ENCODE measurements at regions not wholly inside any gene's neighbourhood (a gene's known extent, or its start where the extent isn't known, plus 50 kb on each side); places are given as distances from the start of the nearest gene placed in this dataset.
"Not testable (repeated sequence)": the region's sequence is repeated elsewhere in the genome, so short reads cannot be mapped to it uniquely, and the experiment has no call there.

DNA sequence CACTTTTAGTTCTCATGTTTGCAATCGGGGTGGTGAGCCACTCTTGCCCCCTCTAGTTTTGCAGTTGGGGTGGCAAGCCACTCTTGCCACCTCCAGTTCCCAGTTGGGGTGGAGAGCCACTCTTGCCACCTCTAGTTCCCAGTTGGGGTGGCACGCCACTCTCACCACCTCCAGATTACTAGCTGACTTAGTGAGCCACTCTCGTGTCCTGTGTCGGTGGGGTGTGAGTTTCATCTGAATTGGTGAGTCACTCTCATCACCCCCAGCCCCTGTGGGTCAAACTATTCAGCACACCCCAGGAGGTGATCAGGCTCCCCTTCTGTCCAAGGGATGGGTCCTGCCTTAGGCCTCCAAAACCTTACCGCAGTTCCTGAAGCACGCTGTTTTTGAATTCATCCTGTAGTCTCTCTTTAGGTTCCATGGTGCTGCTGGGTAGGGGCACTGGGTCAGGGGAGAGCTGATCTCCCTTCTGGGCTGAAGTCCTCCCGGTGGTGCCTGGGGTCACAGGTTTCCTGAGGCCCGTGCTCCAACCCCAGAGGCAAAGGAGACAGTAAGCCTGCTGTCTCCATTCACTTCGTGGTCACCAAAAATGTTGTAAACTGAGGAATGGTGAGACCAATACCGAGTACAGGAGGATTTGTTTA is 224.2 kb upstream of the SYNCRIP start:
- TF ChIP-seq, protein P1, sequence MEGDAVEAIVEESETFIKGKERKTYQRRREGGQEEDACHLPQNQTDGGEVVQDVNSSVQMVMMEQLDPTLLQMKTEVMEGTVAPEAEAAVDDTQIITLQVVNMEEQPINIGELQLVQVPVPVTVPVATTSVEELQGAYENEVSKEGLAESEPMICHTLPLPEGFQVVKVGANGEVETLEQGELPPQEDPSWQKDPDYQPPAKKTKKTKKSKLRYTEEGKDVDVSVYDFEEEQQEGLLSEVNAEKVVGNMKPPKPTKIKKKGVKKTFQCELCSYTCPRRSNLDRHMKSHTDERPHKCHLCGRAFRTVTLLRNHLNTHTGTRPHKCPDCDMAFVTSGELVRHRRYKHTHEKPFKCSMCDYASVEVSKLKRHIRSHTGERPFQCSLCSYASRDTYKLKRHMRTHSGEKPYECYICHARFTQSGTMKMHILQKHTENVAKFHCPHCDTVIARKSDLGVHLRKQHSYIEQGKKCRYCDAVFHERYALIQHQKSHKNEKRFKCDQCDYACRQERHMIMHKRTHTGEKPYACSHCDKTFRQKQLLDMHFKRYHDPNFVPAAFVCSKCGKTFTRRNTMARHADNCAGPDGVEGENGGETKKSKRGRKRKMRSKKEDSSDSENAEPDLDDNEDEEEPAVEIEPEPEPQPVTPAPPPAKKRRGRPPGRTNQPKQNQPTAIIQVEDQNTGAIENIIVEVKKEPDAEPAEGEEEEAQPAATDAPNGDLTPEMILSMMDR (IDR thresholded peaks at IDR 0.05), result no peak
- H3K4me3 ChIP-seq, result peak overlapping the region; percentile 70

DNA sequence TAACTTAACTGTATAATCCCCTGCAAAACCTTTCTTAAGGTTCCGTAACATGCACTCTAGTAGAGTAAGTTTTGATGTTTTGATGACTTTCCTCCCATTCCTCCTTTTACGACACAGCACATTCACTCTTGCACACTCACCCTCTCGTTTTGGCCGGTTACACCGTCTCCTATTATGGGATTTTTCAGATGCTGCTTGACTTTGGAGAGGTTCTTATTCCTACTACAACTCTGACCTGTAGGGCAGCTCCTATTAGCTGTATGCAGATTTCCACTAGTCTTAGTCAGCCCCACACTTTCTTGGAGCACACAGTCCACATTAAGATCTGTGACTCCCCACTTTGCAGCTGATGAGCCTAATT is 223.7 kb upstream of the SYNCRIP start:
- peak overlapping the region; percentile 88 to 89 for H3K27ac ChIP-seq
- TF ChIP-seq, protein P1 (IDR thresholded peaks at IDR 0.05), result no peak
- peak overlapping the region; percentile 70 for H3K4me3 ChIP-seq
- DNase-seq (ENCODE audit: low spot score), result no peak

More for the DNA sequence above, 224.2 kb upstream of the SYNCRIP start:
- DNase-seq (ENCODE audit: low spot score), result no peak
- peak overlapping the region; percentile 88 to 89 for H3K27ac ChIP-seq

DNA sequence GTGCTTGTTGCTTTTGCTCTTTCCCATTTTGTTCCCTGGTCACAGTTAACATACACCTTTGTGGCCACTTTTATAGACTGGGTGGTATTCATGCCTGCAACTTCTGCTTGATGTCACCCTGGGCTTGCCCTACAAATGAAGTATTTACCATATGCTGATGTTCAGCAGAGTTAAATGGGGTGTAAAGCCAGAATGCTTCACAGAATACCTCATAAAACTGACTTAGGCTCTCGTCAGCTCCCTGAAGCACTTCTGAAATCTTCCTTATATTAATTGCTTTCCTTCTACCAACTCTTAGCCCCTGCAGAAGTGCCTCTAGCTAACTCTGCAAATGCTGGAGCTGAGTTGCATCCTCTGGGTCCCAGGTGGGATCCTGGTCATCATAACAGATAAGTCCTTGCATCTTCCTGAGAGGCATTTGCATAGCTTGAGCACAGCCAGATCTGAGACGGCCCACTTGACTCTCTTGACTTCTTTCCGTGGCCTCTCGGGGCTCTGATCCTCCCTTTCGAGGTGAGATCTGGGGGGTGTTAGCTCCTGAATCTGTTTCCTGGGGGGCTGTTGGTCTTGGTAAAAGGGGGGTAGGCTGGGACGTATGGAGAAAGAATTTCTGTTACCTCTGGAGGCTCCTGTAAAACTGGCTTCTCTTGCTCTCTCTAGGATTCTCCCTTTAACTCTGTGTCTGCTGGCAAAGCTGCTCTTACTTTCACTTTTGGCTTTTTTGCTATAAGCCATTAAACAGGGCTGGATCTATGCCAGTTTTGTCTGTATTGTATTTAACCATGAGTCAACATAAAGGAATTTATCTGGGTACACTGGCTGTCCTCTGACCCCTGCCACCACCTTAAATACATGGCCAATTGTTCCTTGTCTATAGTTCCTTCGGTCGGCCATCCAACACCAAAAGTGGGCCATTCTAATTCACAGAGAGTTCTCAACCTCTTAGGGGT is 223.0 kb upstream of the SYNCRIP start:
- DNase-seq (ENCODE audit: low spot score), result no peak

DNA sequence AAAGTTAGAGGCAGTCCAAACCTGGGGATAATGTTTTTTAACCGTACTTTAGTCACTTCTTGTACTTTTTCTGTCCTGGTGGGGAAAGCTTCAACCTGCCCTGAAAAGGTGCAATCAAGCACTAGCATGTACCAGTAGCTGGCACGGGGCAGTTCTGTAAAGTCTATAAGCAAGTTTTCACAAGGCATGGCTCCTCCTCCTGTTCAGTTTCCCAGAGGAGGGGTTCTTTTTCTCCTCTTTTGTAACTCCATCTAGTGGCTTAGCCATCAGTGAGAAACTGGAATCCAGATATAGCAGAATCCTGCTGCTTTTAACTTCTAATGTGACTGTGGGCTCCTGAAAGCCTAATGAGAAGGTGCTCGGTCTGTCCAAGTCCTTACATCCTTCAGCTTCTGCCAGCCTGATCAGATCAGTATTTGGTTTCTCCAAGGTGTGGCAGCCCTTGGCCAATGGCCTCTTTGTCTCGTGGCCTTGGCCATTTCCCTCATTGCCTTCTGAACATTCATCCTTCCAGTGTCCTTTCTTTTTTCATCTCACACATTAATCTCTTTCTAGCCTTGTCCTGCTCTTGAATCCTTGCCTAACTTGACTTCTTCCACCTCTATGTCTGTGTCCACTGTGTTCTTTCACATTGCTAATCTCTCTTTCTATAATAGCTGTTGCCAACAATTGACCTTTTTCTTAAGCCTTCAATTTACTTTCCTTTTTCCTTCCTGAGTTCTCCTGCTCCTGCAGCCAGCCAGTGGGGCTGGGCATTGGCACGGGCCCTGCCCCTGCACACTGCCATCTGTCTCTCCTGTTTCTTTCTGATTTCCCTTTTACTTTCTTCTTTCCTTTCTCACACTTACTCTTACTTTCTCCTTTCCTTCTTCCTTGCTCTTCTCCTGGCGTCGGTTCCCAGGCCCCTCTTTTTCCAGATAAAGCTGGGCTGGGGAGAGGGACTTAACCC is 222.0 kb upstream of the SYNCRIP start:
- H3K4me3 ChIP-seq, result peak overlapping the region; percentile 70
- H3K27ac ChIP-seq, result peak overlapping the region; percentile 88 to 89
- TF ChIP-seq, protein P1 (IDR thresholded peaks at IDR 0.05), result no peak
- DNase-seq (ENCODE audit: low spot score), result no peak

More for the DNA sequence above, 223.0 kb upstream of the SYNCRIP start:
- H3K4me3 ChIP-seq, result peak overlapping the region; percentile 70
- peak overlapping the region; percentile 88 to 89 for H3K27ac ChIP-seq
- TF ChIP-seq, protein P1 (IDR thresholded peaks at IDR 0.05), result no peak

DNA sequence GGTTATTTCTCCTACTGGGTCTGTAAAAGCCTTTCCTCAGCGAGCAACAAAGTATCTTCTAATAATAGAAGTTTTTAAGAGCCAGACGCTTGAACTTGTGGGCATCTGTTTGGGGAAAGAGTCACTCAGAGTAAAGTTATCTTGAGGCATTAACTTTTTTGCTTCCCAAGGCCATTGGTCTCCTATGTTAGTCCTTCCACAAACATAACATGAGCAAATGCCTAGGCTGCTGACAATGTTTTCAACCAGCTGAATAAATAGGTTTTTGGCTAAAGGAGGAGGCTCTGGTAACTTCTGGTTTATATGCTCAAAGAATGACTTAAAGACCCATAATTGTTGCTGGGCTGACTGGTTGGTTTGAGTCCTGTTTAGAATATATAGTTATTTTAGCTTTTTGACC is 213.5 kb upstream of the SYNCRIP start:
- Histone ChIP-seq H3K27ac (no peak overlapping the region), H3K4me3 (no peak overlapping the region)
- TF ChIP-seq, protein P1 (IDR thresholded peaks at IDR 0.05), result no peak
- no peak for DNase-seq (ENCODE audit: low spot score)

DNA sequence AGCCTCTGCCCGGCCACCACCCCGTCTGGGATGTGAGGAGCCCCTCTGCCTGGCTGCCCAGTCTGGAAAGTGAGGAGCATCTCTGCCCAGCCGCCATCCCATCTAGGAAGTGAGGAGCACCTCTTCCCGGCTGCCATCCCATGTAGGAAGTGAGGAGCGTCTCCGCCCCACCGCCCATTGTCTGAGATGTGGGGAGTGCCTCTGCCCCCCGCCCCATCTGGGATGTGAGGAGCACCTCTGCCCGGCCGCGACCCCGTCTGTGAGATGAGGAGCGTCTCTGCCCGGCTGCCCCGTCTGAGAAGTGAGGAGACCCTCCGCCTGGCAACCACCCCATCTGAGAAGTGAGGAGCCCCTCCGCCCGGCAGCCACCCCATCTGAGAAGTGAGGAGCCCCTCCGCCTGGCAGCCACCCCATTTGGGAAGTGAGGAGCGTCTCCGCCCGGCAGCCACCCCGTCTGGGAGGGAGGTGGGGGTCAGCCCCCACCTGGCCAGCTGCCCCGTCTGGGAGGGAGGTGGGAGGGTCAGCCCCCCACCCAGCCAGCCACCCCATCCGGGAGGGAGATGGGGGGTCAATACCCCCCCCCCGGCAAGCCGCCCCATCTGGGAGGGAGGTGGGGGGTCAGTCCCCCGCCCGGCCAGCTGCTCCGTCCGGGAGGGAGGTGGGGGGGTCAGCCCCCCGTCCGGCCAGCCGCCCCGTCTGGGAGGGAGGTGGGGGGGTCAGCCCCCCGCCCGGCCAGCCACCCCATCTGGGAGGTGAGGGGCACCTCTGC is 195.8 kb upstream of the SYNCRIP start:
- not testable (repeated sequence) for H3K27ac ChIP-seq; H3K4me3 ChIP-seq; DNase-seq (ENCODE audit: low spot score)
